SK-N-SH treated with all-trans-retinoic acid at 6 μM for 48 hours (cell line): ENCODE measurements at regions not wholly inside any gene's neighbourhood (a gene's known extent, or its start where the extent isn't known, plus 50 kb on each side); places are given as distances from the start of the nearest gene placed in this dataset.
"Not testable (repeated sequence)": the region's sequence is repeated elsewhere in the genome, so short reads cannot be mapped to it uniquely, and the experiment has no call there.

Experiments used
- ATAC-seq: fragments of 200-7000 bp; cut with Tn5 transposase; 3 replicates; pipeline ENCODE4 v1.9.1; 2020; ENCODE audit warnings: mild to moderate bottlenecking, moderate library complexity
- BACH2 ChIP-seq: fragments of 250-450 bp; sonication (Bioruptor Pico); IDR thresholded peaks from 2 replicates; pipeline ENCODE4 v1.9.0; 2021; ENCODE audit warnings: mild to moderate bottlenecking, borderline replicate concordance
- CSDC2 ChIP-seq: fragments of 250-450 bp; sonication (Bioruptor Pico); IDR thresholded peaks from 2 replicates; pipeline ENCODE4 v1.5.0; 2020; ENCODE audit warnings: mild to moderate bottlenecking, moderate library complexity
- ESRRG ChIP-seq: fragments of 250-450 bp; sonication (Bioruptor Pico); IDR thresholded peaks from 2 replicates; pipeline ENCODE4 v1.6.1; 2021; ENCODE audit warnings: mild to moderate bottlenecking
- ISL1 ChIP-seq: fragments of 250-450 bp; sonication (Bioruptor Pico); IDR thresholded peaks from 2 replicates; pipeline ENCODE4 v2.1.2; 2022; ENCODE audit warnings: mild to moderate bottlenecking, moderate library complexity
- OSR1 ChIP-seq: fragments of 250-450 bp; sonication (Bioruptor Pico); IDR thresholded peaks from 2 replicates; pipeline ENCODE4 v1.8.0; 2022; ENCODE audit warnings: moderate library complexity, mild to moderate bottlenecking, inconsistent platforms
- PPARA ChIP-seq: fragments of 250-450 bp; sonication (Bioruptor Pico); IDR thresholded peaks from 2 replicates; pipeline ENCODE4 v1.5.0; 2020; ENCODE audit warnings: mild to moderate bottlenecking, borderline replicate concordance
- RARB ChIP-seq: fragments of 250-450 bp; sonication (Bioruptor Pico); IDR thresholded peaks from 2 replicates; pipeline ENCODE4 v1.8.0; 2021; ENCODE audit warnings: mild to moderate bottlenecking, moderate library complexity
- SNAI2 ChIP-seq: fragments of 250-450 bp; sonication (Bioruptor Pico); IDR thresholded peaks from 2 replicates; pipeline ENCODE4 v1.5.0; 2020; ENCODE audit warnings: mild to moderate bottlenecking, moderate library complexity
- TCF4 ChIP-seq: fragments of 250-450 bp; sonication (Bioruptor Pico); IDR thresholded peaks from 2 replicates; pipeline ENCODE4 v1.8.0; 2021; ENCODE audit warnings: mild to moderate bottlenecking, moderate library complexity, borderline replicate concordance
- TOX ChIP-seq: fragments of 250-450 bp; sonication (Bioruptor Pico); IDR thresholded peaks from 2 replicates; pipeline ENCODE4 v1.8.0; 2021; ENCODE audit warnings: mild to moderate bottlenecking, moderate library complexity, borderline replicate concordance
- ZC3H10 ChIP-seq: fragments of 250-450 bp; sonication (Bioruptor Pico); IDR thresholded peaks from 2 replicates; pipeline ENCODE4 v1.5.1; 2021; ENCODE audit warnings: mild to moderate bottlenecking, moderate library complexity
- ZFP3 ChIP-seq: fragments of 250-450 bp; sonication (Bioruptor Pico); IDR thresholded peaks from 2 replicates; pipeline ENCODE4 v1.5.0; 2020; ENCODE audit warnings: mild to moderate bottlenecking, moderate library complexity
- ZFP30 ChIP-seq: fragments of 450-650 bp; formaldehyde crosslinking; IDR thresholded peaks from 2 replicates; pipeline ENCODE4 v1.5.0; 2022; ENCODE audit warnings: mild to moderate bottlenecking, moderate library complexity
- ZNF565 ChIP-seq: fragments of 450-650 bp; formaldehyde crosslinking; conservative IDR thresholded peaks from 2 replicates; pipeline ENCODE4 v1.5.0; 2020; ENCODE audit warnings: low read depth, mild to moderate bottlenecking, moderate library complexity
- ZNF70 ChIP-seq: fragments of 450-650 bp; formaldehyde crosslinking; IDR thresholded peaks from 2 replicates; pipeline ENCODE4 v1.5.0; 2020; ENCODE audit warnings: mild to moderate bottlenecking, moderate library complexity
- ZNF8 ChIP-seq: fragments of 450-650 bp; formaldehyde crosslinking; IDR thresholded peaks from 2 replicates; pipeline ENCODE4 v1.5.0; 2020; ENCODE audit warnings: mild to moderate bottlenecking, moderate library complexity
- TF ChIP-seq, protein P1 (sequence below): fragments of 250-450 bp; sonication (Bioruptor Pico); IDR thresholded peaks from 2 replicates; pipeline ENCODE4 v1.5.1; 2021; ENCODE audit warnings: mild to moderate bottlenecking, moderate library complexity
- TF ChIP-seq, protein P2 (sequence below): fragments of 250-450 bp; sonication (Bioruptor Pico); IDR thresholded peaks from 2 replicates; pipeline ENCODE4 v1.5.0; 2020; ENCODE audit warnings: mild to moderate bottlenecking, moderate library complexity
- TF ChIP-seq, protein P3 (sequence below): fragments of 250-450 bp; sonication (Bioruptor Pico); IDR thresholded peaks from 2 replicates; pipeline ENCODE4 v1.8.0; 2021; ENCODE audit warnings: low read depth, mild to moderate bottlenecking, moderate library complexity, borderline replicate concordance
- TF ChIP-seq, protein P4 (sequence below): fragments of 250-450 bp; sonication (Bioruptor Pico); IDR thresholded peaks from 2 replicates; pipeline ENCODE4 v1.8.0; 2020; ENCODE audit warnings: mild to moderate bottlenecking, moderate library complexity, borderline replicate concordance

DNA sequence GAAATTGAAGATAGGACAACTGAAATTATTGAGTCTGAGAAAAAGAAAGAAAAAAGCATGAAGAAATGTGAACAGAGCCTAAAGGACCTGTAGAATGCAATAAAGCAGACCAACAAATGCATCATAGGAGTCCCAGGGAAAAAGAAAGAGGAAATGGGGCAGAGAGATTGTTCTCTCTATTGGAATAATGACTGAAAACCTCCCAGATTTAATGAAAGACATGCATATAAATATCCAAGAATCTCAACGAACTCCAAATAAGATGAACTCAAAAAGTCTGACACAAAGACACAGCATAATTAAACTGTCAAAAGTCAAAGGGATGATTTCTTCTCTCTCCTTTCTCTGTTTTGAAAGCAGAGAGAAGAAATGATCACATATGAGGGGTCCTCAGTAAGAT lies 124.7 kb downstream of the MEX3B start:
- ATAC-seq = no peak
- TF ChIP-seq ZNF8 (CRISPR knock-in tag) = no peak
- no peak for TF ChIP-seq ZNF70 (CRISPR knock-in tag)
- no peak for TF ChIP-seq TCF4
- no peak for TF ChIP-seq TOX (CRISPR knock-in tag)
- TF ChIP-seq ZC3H10 (CRISPR knock-in tag) = no peak
- TF ChIP-seq, protein P1, sequence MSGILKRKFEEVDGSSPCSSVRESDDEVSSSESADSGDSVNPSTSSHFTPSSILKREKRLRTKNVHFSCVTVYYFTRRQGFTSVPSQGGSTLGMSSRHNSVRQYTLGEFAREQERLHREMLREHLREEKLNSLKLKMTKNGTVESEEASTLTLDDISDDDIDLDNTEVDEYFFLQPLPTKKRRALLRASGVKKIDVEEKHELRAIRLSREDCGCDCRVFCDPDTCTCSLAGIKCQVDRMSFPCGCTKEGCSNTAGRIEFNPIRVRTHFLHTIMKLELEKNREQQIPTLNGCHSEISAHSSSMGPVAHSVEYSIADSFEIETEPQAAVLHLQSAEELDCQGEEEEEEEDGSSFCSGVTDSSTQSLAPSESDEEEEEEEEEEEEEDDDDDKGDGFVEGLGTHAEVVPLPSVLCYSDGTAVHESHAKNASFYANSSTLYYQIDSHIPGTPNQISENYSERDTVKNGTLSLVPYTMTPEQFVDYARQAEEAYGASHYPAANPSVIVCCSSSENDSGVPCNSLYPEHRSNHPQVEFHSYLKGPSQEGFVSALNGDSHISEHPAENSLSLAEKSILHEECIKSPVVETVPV (CRISPR knock-in tag) = no peak
- TF ChIP-seq, protein P2, sequence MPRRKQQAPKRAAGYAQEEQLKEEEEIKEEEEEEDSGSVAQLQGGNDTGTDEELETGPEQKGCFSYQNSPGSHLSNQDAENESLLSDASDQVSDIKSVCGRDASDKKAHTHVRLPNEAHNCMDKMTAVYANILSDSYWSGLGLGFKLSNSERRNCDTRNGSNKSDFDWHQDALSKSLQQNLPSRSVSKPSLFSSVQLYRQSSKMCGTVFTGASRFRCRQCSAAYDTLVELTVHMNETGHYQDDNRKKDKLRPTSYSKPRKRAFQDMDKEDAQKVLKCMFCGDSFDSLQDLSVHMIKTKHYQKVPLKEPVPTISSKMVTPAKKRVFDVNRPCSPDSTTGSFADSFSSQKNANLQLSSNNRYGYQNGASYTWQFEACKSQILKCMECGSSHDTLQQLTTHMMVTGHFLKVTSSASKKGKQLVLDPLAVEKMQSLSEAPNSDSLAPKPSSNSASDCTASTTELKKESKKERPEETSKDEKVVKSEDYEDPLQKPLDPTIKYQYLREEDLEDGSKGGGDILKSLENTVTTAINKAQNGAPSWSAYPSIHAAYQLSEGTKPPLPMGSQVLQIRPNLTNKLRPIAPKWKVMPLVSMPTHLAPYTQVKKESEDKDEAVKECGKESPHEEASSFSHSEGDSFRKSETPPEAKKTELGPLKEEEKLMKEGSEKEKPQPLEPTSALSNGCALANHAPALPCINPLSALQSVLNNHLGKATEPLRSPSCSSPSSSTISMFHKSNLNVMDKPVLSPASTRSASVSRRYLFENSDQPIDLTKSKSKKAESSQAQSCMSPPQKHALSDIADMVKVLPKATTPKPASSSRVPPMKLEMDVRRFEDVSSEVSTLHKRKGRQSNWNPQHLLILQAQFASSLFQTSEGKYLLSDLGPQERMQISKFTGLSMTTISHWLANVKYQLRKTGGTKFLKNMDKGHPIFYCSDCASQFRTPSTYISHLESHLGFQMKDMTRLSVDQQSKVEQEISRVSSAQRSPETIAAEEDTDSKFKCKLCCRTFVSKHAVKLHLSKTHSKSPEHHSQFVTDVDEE = no peak
- no peak for TF ChIP-seq ZFP3 (CRISPR knock-in tag)
- no peak for TF ChIP-seq CSDC2 (CRISPR knock-in tag)
- TF ChIP-seq, protein P3, sequence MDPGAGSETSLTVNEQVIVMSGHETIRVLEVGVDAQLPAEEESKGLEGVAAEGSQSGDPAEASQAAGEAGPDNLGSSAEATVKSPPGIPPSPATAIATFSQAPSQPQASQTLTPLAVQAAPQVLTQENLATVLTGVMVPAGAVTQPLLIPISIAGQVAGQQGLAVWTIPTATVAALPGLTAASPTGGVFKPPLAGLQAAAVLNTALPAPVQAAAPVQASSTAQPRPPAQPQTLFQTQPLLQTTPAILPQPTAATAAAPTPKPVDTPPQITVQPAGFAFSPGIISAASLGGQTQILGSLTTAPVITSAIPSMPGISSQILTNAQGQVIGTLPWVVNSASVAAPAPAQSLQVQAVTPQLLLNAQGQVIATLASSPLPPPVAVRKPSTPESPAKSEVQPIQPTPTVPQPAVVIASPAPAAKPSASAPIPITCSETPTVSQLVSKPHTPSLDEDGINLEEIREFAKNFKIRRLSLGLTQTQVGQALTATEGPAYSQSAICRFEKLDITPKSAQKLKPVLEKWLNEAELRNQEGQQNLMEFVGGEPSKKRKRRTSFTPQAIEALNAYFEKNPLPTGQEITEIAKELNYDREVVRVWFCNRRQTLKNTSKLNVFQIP (CRISPR knock-in tag) = no peak
- no peak for TF ChIP-seq ZFP30
- TF ChIP-seq, protein P4, sequence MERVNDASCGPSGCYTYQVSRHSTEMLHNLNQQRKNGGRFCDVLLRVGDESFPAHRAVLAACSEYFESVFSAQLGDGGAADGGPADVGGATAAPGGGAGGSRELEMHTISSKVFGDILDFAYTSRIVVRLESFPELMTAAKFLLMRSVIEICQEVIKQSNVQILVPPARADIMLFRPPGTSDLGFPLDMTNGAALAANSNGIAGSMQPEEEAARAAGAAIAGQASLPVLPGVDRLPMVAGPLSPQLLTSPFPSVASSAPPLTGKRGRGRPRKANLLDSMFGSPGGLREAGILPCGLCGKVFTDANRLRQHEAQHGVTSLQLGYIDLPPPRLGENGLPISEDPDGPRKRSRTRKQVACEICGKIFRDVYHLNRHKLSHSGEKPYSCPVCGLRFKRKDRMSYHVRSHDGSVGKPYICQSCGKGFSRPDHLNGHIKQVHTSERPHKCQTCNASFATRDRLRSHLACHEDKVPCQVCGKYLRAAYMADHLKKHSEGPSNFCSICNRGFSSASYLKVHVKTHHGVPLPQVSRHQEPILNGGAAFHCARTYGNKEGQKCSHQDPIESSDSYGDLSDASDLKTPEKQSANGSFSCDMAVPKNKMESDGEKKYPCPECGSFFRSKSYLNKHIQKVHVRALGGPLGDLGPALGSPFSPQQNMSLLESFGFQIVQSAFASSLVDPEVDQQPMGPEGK = no peak
- no peak for TF ChIP-seq RARB (CRISPR knock-in tag)
- no peak for TF ChIP-seq ISL1
- no peak for TF ChIP-seq BACH2 (CRISPR knock-in tag)
- TF ChIP-seq, all 23 proteins: peak for 0

DNA sequence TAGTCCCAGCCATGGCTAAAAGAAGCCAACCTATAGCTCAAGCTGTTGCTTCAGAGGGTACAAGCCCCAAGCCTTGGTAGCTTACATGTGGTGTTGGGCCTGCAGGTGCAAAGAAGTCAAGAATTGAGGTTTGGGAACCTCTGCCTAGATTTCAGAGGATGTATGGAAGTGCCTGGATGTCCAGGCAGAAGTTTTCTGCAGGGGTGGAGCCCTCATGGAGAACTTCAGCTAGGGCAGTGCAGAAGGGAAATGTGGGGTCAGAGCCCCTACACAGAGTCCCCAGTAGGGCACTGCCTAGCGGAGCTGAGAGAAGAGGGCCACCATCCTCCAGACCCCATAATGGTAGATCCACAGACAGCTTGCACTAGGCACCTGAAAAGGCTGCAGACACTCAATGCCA lies 127.1 kb downstream of the MEX3B start:
- not testable (repeated sequence) for ATAC-seq

DNA sequence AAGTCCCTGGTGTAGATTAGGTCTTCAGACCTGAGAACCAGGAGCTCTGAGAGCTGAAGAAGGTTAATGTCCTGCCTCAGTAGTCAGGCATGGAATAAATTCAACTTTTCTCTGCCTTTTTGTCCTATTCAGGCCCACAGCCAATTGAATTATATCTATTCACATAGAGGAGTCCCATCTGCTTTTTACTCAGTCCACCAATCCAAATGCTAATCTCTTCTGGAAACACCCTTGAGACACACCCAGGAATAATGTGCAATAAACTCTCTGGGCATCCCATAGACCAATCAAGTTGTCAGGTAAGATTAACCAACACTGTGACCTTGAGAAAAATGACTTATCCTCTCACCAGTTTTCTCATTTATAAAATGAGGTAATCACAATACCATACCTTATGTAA lies 129.4 kb downstream of the MEX3B start:
- TF ChIP-seq PPARA (no peak), ESRRG (CRISPR knock-in tag) (no peak), RARB (CRISPR knock-in tag) (no peak), ZFP30 (no peak), OSR1 (CRISPR knock-in tag) (no peak), ISL1 (no peak), ZFP3 (CRISPR knock-in tag) (no peak), TOX (CRISPR knock-in tag) (no peak)
- TF ChIP-seq, all 23 proteins: peak for 0
- ATAC-seq = no peak

DNA sequence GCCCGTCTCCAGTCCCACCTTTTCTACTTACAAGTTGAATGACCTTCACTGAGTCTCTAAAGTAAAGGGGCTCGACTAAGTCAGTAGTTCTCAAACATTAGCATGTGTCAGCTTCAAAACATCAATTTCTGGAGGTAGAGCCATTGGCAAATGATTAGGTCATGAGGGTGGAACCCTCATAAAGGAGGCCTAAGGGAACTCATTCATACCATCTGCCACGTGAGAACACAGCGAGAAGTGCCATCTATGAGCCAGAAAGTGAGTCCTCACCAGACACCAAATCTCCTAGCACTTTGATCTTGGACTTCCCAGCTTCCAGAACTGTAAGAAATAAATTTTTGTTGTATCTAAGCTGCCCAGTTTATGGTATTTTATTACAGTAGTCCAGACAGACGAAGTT lies 129.8 kb downstream of the MEX3B start:
- no peak for ATAC-seq
- TF ChIP-seq CSDC2 (CRISPR knock-in tag) = no peak
- TF ChIP-seq SNAI2 (CRISPR knock-in tag) = no peak
- TF ChIP-seq RARB (CRISPR knock-in tag) = no peak
- TF ChIP-seq TCF4 = no peak
- no peak for TF ChIP-seq OSR1 (CRISPR knock-in tag)
- TF ChIP-seq ZNF70 (CRISPR knock-in tag) = no peak
- TF ChIP-seq, protein P4 = no peak
- no peak for TF ChIP-seq ZC3H10 (CRISPR knock-in tag)
- no peak for TF ChIP-seq ZNF565 (CRISPR knock-in tag)
- no peak for TF ChIP-seq BACH2 (CRISPR knock-in tag)
- TF ChIP-seq, protein P1 (CRISPR knock-in tag) = no peak
- TF ChIP-seq, protein P3 (CRISPR knock-in tag) = no peak
- TF ChIP-seq TOX (CRISPR knock-in tag) = no peak
